Prostate gland (tissue), 2 donors: ENCODE measurements at regions not wholly inside any gene's neighbourhood (a gene's known extent, or its start where the extent isn't known, plus 50 kb on each side); places are given as distances from the start of the nearest gene placed in this dataset.

Source experiments
- CTCF ChIP-seq, 4 experiments: fragments of 200-600 bp in 2 of 4; fragments of 450-650 bp in 2 of 4; sonication (generic) in 2 of 4; IDR thresholded peaks; 1 replicate in 3 of 4; 2 replicates in 1 of 4; pipeline ENCODE4 v1.5.1; 2016 to 2019; ENCODE audit warnings: antibody characterized with exemption in 4 of 4, mild to moderate bottlenecking in 2 of 4, moderate library complexity in 2 of 4
- POLR2A ChIP-seq: fragments of 450-650 bp; IDR thresholded peaks from one replicate; pipeline ENCODE4 v1.6.1; 2016; ENCODE audit warnings: antibody characterized with exemption, mild to moderate bottlenecking

- TF ChIP-seq POLR2A (no peak), CTCF (IDR thresholded peaks at IDR 0.05) (no peak)
Measured at GRCh38 chr6:78340755-78341154, 526.6 kb upstream of the IRAK1BP1 start.
